ENCODE measurements at regions not wholly inside any gene's neighbourhood (a gene's known extent, or its start where the extent isn't known, plus 50 kb on each side); places are given as distances from the start of the nearest gene placed in this dataset.
"Not testable (repeated sequence)": the region's sequence is repeated elsewhere in the genome, so short reads cannot be mapped to it uniquely, and the experiment has no call there.

GRCh38 chrX:118246961-118247360 is 98.9 kb upstream of the WDR44 start:
- H3K4me1 ChIP-seq (ENCODE audit: control insufficient read depth, insufficient read depth, low read length); H2BK20ac ChIP-seq (ENCODE audit: low read depth, low read length); H3K9me3 ChIP-seq (ENCODE audit: control insufficient read depth, insufficient read depth, low read length); CTCF ChIA-PET; H2BK120ac ChIP-seq (ENCODE audit: low read depth, low read length); H3K4me2 ChIP-seq (ENCODE audit: low read depth, low read length); H4K5ac ChIP-seq (ENCODE audit: low read depth, low read length); H3K14ac ChIP-seq (replicated peaks; ENCODE audit: low read depth, low read length); dilution Hi-C loops (cut with HindIII; ENCODE audit: low sequenced_read_pairs, unreplicated experiment); H3K4me3 ChIP-seq (ENCODE audit: insufficient read depth, low read depth, low read length); H3K27me3 ChIP-seq (ENCODE audit: control insufficient read depth, insufficient read depth, low read length); H2AK5ac ChIP-seq (ENCODE audit: low read depth, low read length); H4K91ac ChIP-seq (ENCODE audit: insufficient read depth, low read depth, low read length); H3K9me1 ChIP-seq (ENCODE audit: insufficient read depth, low read length); H2BK15ac ChIP-seq (ENCODE audit: low read depth, low read length); intact Hi-C loops (cut with micrococcal nuclease); H2AK9ac ChIP-seq (replicated peaks; ENCODE audit: low read depth, low read length, poor library complexity); H3K36me3 ChIP-seq (ENCODE audit: control insufficient read depth, insufficient read depth, low read length); H3K56ac ChIP-seq (ENCODE audit: extremely low read depth, insufficient read depth, low read length); H2BK5ac ChIP-seq (ENCODE audit: low read depth, low read length, poor library complexity, severe bottlenecking); H3K79me1 ChIP-seq (ENCODE audit: low read depth in 1 of 2, low read length in 2 of 2); H2AFZ ChIP-seq (replicated peaks; ENCODE audit: low read length, poor library complexity); H3K4ac ChIP-seq (ENCODE audit: low read depth, low read length); H4K8ac ChIP-seq (ENCODE audit: low read depth in 2 of 2, low read length in 2 of 2); H3K18ac ChIP-seq (ENCODE audit: low read depth, low read length); DNase-seq; POLR2A ChIA-PET (ENCODE audit: unreplicated experiment); H3K27ac ChIP-seq (ENCODE audit: insufficient read depth, low read length); BruUV-seq (replicated peaks); H3K23ac ChIP-seq (ENCODE audit: low read depth, low read length); in situ Hi-C loops (cut with MboI; ENCODE audit: low sequenced_read_pairs); H3K9ac ChIP-seq (ENCODE audit: low read depth, low read length); ATAC-seq (ENCODE audit: low read depth); H4K20me1 ChIP-seq (ENCODE audit: insufficient read depth, low read length): not testable (repeated sequence)
- WGBS, 2 experiments (ENCODE audit: extremely low coverage in 2 of 2, insufficient read length in 1 of 2), result no CpG with 5 or more reads among the region's 2 CpGs

All from IMR-90 (cell line).